IMR-90 (cell line): ENCODE measurements at regions not wholly inside any gene's neighbourhood (a gene's known extent, or its start where the extent isn't known, plus 50 kb on each side); places are given as distances from the start of the nearest gene placed in this dataset.

Experiments
- ATAC-seq: fragments of 200-7000 bp; cut with Tn5 transposase; 2 replicates; pipeline ENCODE4 v1.9.1; 2020; ENCODE audit warnings: low read depth, mild to moderate bottlenecking, moderate library complexity
- BruUV-seq: library from RNA; stranded (reverse); fragments of 400-500 nt; replicated peaks from 2 replicates; lab custom pipeline; 2021; lab: Mats Ljungman, UMichigan
- CTCF ChIA-PET: fragments of 300-600 bp; formaldehyde crosslinking; extraction: SDS; loops from one replicate; lab custom pipeline; 2021; ENCODE audit warnings: antibody characterized with exemption; lab: Yijun Ruan, JAX
- POLR2A ChIA-PET: fragments of 300-600 bp; sonication (Branson Sonifier 250); formaldehyde crosslinking; loops from one replicate; lab custom pipeline; 2022; ENCODE audit warnings: antibody characterized with exemption; ENCODE audit not compliant: unreplicated experiment; lab: Charles Lee
- DNase-seq: peaks from one replicate; pipeline ENCODE4 v3.0.0; 2013
- H2AFZ ChIP-seq: replicated peaks from 2 replicates; pipeline ENCODE3; 2013; ENCODE audit warnings: low read length, mild to moderate bottlenecking; ENCODE audit not compliant: poor library complexity
- H2AK5ac ChIP-seq: 2 replicates; pipeline ENCODE4 v1.6.1; 2013; ENCODE audit warnings: low read depth, low read length, inconsistent platforms
- H2AK9ac ChIP-seq: replicated peaks from 2 replicates; pipeline ENCODE3; 2013; ENCODE audit warnings: mild to moderate bottlenecking, low read depth, low read length, moderate library complexity; ENCODE audit not compliant: poor library complexity
- H2BK120ac ChIP-seq: 2 replicates; pipeline ENCODE4 v1.6.1; 2013; ENCODE audit warnings: low read depth, low read length, inconsistent platforms
- H2BK15ac ChIP-seq: 3 replicates; pipeline ENCODE4 v1.6.1; 2013; ENCODE audit warnings: low read depth, low read length, inconsistent platforms
- H2BK20ac ChIP-seq: 2 replicates; pipeline ENCODE4 v1.6.1; 2013; ENCODE audit warnings: low read depth, mild to moderate bottlenecking, inconsistent platforms, low read length, moderate library complexity
- H2BK5ac ChIP-seq: 2 replicates; pipeline ENCODE4 v1.6.1; 2013; ENCODE audit warnings: mild to moderate bottlenecking, low read depth, low read length, inconsistent platforms; ENCODE audit not compliant: poor library complexity, severe bottlenecking
- H3K14ac ChIP-seq: replicated peaks from 2 replicates; pipeline ENCODE4 v1.6.1; 2013; ENCODE audit warnings: low read depth, low read length, inconsistent platforms
- H3K18ac ChIP-seq: 2 replicates; pipeline ENCODE4 v1.6.1; 2013; ENCODE audit warnings: low read depth, low read length, control low read depth
- H3K23ac ChIP-seq: 2 replicates; pipeline ENCODE4 v1.6.1; 2013; ENCODE audit warnings: low read depth, low read length, inconsistent platforms
- H3K27ac ChIP-seq: 2 replicates; pipeline ENCODE4 v1.5.1; 2013; ENCODE audit warnings: mild to moderate bottlenecking, control low read depth, low read length; ENCODE audit not compliant: insufficient read depth
- H3K27me3 ChIP-seq: 2 replicates; pipeline ENCODE4 v1.6.1; 2013; ENCODE audit warnings: low read length; ENCODE audit not compliant: control insufficient read depth, insufficient read depth
- H3K36me3 ChIP-seq: 2 replicates; pipeline ENCODE4 v1.6.1; 2013; ENCODE audit warnings: low read length, mixed read lengths; ENCODE audit not compliant: control insufficient read depth, insufficient read depth
- H3K4ac ChIP-seq: 2 replicates; pipeline ENCODE4 v1.6.1; 2013; ENCODE audit warnings: low read depth, low read length, inconsistent platforms
- H3K4me1 ChIP-seq: 2 replicates; pipeline ENCODE4 v1.6.1; 2013; ENCODE audit warnings: low read length, mixed read lengths; ENCODE audit not compliant: control insufficient read depth, insufficient read depth
- H3K4me2 ChIP-seq: 2 replicates; pipeline ENCODE4 v1.6.1; 2013; ENCODE audit warnings: low read depth, mild to moderate bottlenecking, control low read depth, low read length, moderate library complexity
- H3K4me3 ChIP-seq: 2 replicates; pipeline ENCODE4 v1.5.1; 2013; ENCODE audit warnings: low read depth, mild to moderate bottlenecking, control low read depth, low read length, moderate library complexity; ENCODE audit not compliant: insufficient read depth
- H3K56ac ChIP-seq: 2 replicates; pipeline ENCODE4 v1.6.1; 2013; ENCODE audit warnings: low read length, inconsistent platforms; ENCODE audit not compliant: insufficient read depth; ENCODE audit errors: extremely low read depth
- H3K79me1 ChIP-seq, 2 experiments: 2 replicates each; pipeline ENCODE4 v1.6.1; 2013; ENCODE audit warnings: low read length in 2 of 2, inconsistent platforms in 1 of 2, low read depth in 1 of 2
- H3K9ac ChIP-seq: 2 replicates; pipeline ENCODE4 v1.6.1; 2013; ENCODE audit warnings: low read depth, low read length, control low read depth
- H3K9me1 ChIP-seq: 2 replicates; pipeline ENCODE4 v1.6.1; 2013; ENCODE audit warnings: low read length, inconsistent platforms; ENCODE audit not compliant: insufficient read depth
- H3K9me3 ChIP-seq: 2 replicates; pipeline ENCODE4 v1.6.1; 2013; ENCODE audit warnings: low read length; ENCODE audit not compliant: control insufficient read depth, insufficient read depth
- H4K20me1 ChIP-seq: 2 replicates; pipeline ENCODE4 v1.6.1; 2013; ENCODE audit warnings: low read length, inconsistent platforms; ENCODE audit not compliant: insufficient read depth
- H4K5ac ChIP-seq: 2 replicates; pipeline ENCODE4 v1.6.1; 2013; ENCODE audit warnings: mild to moderate bottlenecking, low read depth, low read length, control low read depth
- H4K8ac ChIP-seq, 2 experiments: 2 replicates each; pipeline ENCODE4 v1.6.1; 2013; ENCODE audit warnings: low read depth in 2 of 2, low read length in 2 of 2, control low read depth in 1 of 2, inconsistent platforms in 1 of 2
- H4K91ac ChIP-seq: 2 replicates; pipeline ENCODE4 v1.6.1; 2013; ENCODE audit warnings: low read depth, low read length, inconsistent platforms; ENCODE audit not compliant: insufficient read depth
- CEBPB ChIP-seq: IDR thresholded peaks from 2 replicates; pipeline ENCODE4 v1.6.1; 2012; ENCODE audit warnings: low read depth, low read length, improper control_type of control experiment
- CHD1 ChIP-seq: IDR thresholded peaks from 2 replicates; pipeline ENCODE4 v1.6.1; 2012; ENCODE audit warnings: low read depth, low read length, improper control_type of control experiment
- MAFK ChIP-seq: IDR thresholded peaks from 2 replicates; pipeline ENCODE4 v1.6.1; 2012; ENCODE audit warnings: low read depth, low read length, improper control_type of control experiment
- USF2 ChIP-seq: fragments of 150-350 bp; IDR thresholded peaks from 2 replicates; pipeline ENCODE4 v1.6.1; 2017; ENCODE audit warnings: mild to moderate bottlenecking, antibody characterized with exemption, low read length, low read depth
- WGBS, 2 experiments: methylation state at CpG; one replicate each; pipeline versions ENCODE4 v1.1.5 to v1.1.7; 2013; ENCODE audit warnings: missing lambda C conversion rate in 2 of 2; ENCODE audit not compliant: insufficient read length in 1 of 2; ENCODE audit errors: extremely low coverage in 2 of 2; 5-methylcytosine and 5-hydroxymethylcytosine counted together
- dilution Hi-C: fragments of 300-500 bp; cut with HindIII; formaldehyde crosslinking; loops from one replicate; pipeline ENCODE4 v1.14.3; 2018; ENCODE audit warnings: low sequenced_read_pairs; ENCODE audit not compliant: unreplicated experiment
- in situ Hi-C: fragments of 300-500 bp; cut with MboI; formaldehyde crosslinking; loops from 3 replicates; pipeline ENCODE4 v1.14.3; 2019; ENCODE audit warnings: low sequenced_read_pairs, inconsistent platforms, mixed read lengths
- intact Hi-C: fragments of 100-400 bp; cut with micrococcal nuclease; formaldehyde crosslinking; loops from 2 replicates; pipeline ENCODE4 v1.10.0; 2022

- CTCF ChIA-PET = no interaction called here
- Histone ChIP-seq H4K8ac (no peak overlapping the region), H3K79me1 (no peaks in the 10 kb centered on the region), H3K27ac (no peak overlapping the region), H2AFZ (no peak overlapping the region), H2BK120ac (no peak overlapping the region), H4K5ac (no peak overlapping the region), H3K56ac (no peak overlapping the region), H3K27me3 (no peaks in the 10 kb centered on the region), H3K14ac (no peak overlapping the region), H2AK9ac (no peak overlapping the region), H2BK15ac (no peak overlapping the region), H4K20me1 (no peaks in the 10 kb centered on the region), H3K4me2 (no peak overlapping the region), H3K4ac (no peak overlapping the region), H2AK5ac (no peak overlapping the region), H3K23ac (no peak overlapping the region), H3K4me3 (no peak overlapping the region), H4K91ac (no peak overlapping the region), H3K36me3 (no peaks in the 10 kb centered on the region), H3K9ac (no peak overlapping the region), H3K18ac (no peak overlapping the region), H3K9me1 (no peaks in the 10 kb centered on the region), H2BK20ac (no peak overlapping the region), H3K4me1 (no peaks in the 10 kb centered on the region), H2BK5ac (no peak overlapping the region), H3K9me3 (peaks cover 6% of the 10 kb centered on the region; the same call in 1 of the 2 replicates)
- in situ Hi-C loops = no loop called here
- dilution Hi-C loops = no loop called here
- ATAC-seq (no peak), DNase-seq (no peak)
- BruUV-seq = no TSS peak
- TF ChIP-seq CEBPB (no peak), USF2 (no peak), CHD1 (no peak), MAFK (no peak)
- intact Hi-C loops = no loop called here
- POLR2A ChIA-PET = no interaction called here
- WGBS, 2 experiments = no CpG with 5 or more reads among the region's 1 CpG
Observed at GRCh38 chr1:73801912-73802429, 396.0 kb downstream of the LRRIQ3 start.
